H9 (cell line): ENCODE measurements at regions not wholly inside any gene's neighbourhood (a gene's known extent, or its start where the extent isn't known, plus 50 kb on each side); places are given as distances from the start of the nearest gene placed in this dataset.

Experiments used
- DNase-seq: peaks from one replicate; pipeline ENCODE4 v3.0.0-alpha.2; 2017
- H2AFZ ChIP-seq: one replicate; pipeline ENCODE4 v1.6.1; 2013; ENCODE audit warnings: mild to moderate bottlenecking, low read length, control low read depth, moderate library complexity
- H2AK5ac ChIP-seq: 2 replicates; pipeline ENCODE4 v1.6.1; 2013; ENCODE audit warnings: low read length, control low read depth, mixed read lengths; ENCODE audit not compliant: insufficient read length
- H2BK120ac ChIP-seq: one replicate; pipeline ENCODE4 v1.6.1; 2013; ENCODE audit warnings: low read depth, mild to moderate bottlenecking, low read length, control low read depth, inconsistent platforms; ENCODE audit not compliant: poor library complexity, severe bottlenecking
- H2BK12ac ChIP-seq: 2 replicates; pipeline ENCODE4 v1.6.1; 2013; ENCODE audit warnings: low read length, control low read depth, mixed read lengths, low read depth; ENCODE audit not compliant: insufficient read length
- H2BK15ac ChIP-seq: 2 replicates; pipeline ENCODE4 v1.6.1; 2013; ENCODE audit warnings: low read depth, low read length, control low read depth
- H2BK20ac ChIP-seq: one replicate; pipeline ENCODE4 v1.6.1; 2013; ENCODE audit warnings: low read depth, mild to moderate bottlenecking, low read length, control low read depth, inconsistent platforms; ENCODE audit not compliant: poor library complexity, severe bottlenecking
- H2BK5ac ChIP-seq: 2 replicates; pipeline ENCODE4 v1.6.1; 2013; ENCODE audit warnings: low read length, control low read depth, mixed read lengths; ENCODE audit not compliant: insufficient read length
- H3K14ac ChIP-seq: 2 replicates; pipeline ENCODE4 v1.6.1; 2013; ENCODE audit warnings: low read length, control low read depth; ENCODE audit not compliant: insufficient read depth
- H3K18ac ChIP-seq: 2 replicates; pipeline ENCODE4 v1.6.1; 2013; ENCODE audit warnings: low read depth, mild to moderate bottlenecking, mixed read lengths, low read length, control low read depth; ENCODE audit not compliant: insufficient read length
- H3K23ac ChIP-seq: 2 replicates; pipeline ENCODE4 v1.6.1; 2013; ENCODE audit warnings: low read length, control low read depth, mixed read lengths, low read depth; ENCODE audit not compliant: insufficient read length
- H3K23me2 ChIP-seq: 2 replicates; pipeline ENCODE4 v1.6.1; 2013; ENCODE audit warnings: low read depth, mild to moderate bottlenecking, mixed read lengths, low read length, control low read depth; ENCODE audit not compliant: insufficient read length, poor library complexity, severe bottlenecking
- H3K27ac ChIP-seq: 2 replicates; pipeline ENCODE4 v1.5.1; 2013; ENCODE audit warnings: low read length, control low read depth, mixed read lengths, low read depth; ENCODE audit not compliant: insufficient read length
- H3K27me3 ChIP-seq: 2 replicates; pipeline ENCODE4 v1.6.1; 2013; ENCODE audit warnings: low read length, control low read depth, inconsistent platforms; ENCODE audit not compliant: insufficient read depth
- H3K4ac ChIP-seq: 2 replicates; pipeline ENCODE4 v1.6.1; 2013; ENCODE audit warnings: low read depth, mild to moderate bottlenecking, control low read depth, inconsistent platforms, low read length, moderate library complexity
- H3K4me1 ChIP-seq: 2 replicates; pipeline ENCODE4 v1.6.1; 2013; ENCODE audit warnings: low read length, control low read depth, inconsistent platforms; ENCODE audit not compliant: insufficient read depth
- H3K4me2 ChIP-seq: 2 replicates; pipeline ENCODE4 v1.6.1; 2013; ENCODE audit warnings: low read length, control low read depth, mixed read lengths; ENCODE audit not compliant: insufficient read length, insufficient read depth
- H3K56ac ChIP-seq: 2 replicates; pipeline ENCODE4 v1.6.1; 2013; ENCODE audit warnings: low read depth, mild to moderate bottlenecking, mixed read lengths, low read length, control low read depth; ENCODE audit not compliant: insufficient read length
- H3K79me1 ChIP-seq: 2 replicates; pipeline ENCODE4 v1.6.1; 2013; ENCODE audit warnings: low read depth, mild to moderate bottlenecking, moderate library complexity, low read length, control low read depth, inconsistent platforms; ENCODE audit not compliant: insufficient read depth, poor library complexity, severe bottlenecking
- H3K79me2 ChIP-seq: 2 replicates; pipeline ENCODE4 v1.6.1; 2013; ENCODE audit warnings: low read length, control low read depth, inconsistent platforms; ENCODE audit not compliant: insufficient read depth
- H3K9ac ChIP-seq: 2 replicates; pipeline ENCODE4 v1.6.1; 2013; ENCODE audit warnings: low read length, control low read depth, mixed read lengths; ENCODE audit not compliant: insufficient read length; ENCODE audit errors: extremely low read depth
- H3K9me3 ChIP-seq: one replicate; pipeline ENCODE4 v1.6.1; 2013; ENCODE audit warnings: low read depth, low read length, inconsistent platforms; ENCODE audit not compliant: control insufficient read depth
- H3T11ph ChIP-seq: one replicate; pipeline ENCODE4 v1.6.1; 2013; ENCODE audit warnings: mild to moderate bottlenecking, low read length, control low read depth, inconsistent platforms
- H4K20me1 ChIP-seq: one replicate; pipeline ENCODE4 v1.6.1; 2013; ENCODE audit not compliant: control insufficient read depth, insufficient read length, insufficient read depth
- H4K5ac ChIP-seq: 2 replicates; pipeline ENCODE4 v1.6.1; 2013; ENCODE audit warnings: low read depth, mild to moderate bottlenecking, mixed read lengths, low read length, control low read depth; ENCODE audit not compliant: insufficient read length
- H4K8ac ChIP-seq: replicated peaks from 2 replicates; pipeline ENCODE4 v1.6.1; 2013; ENCODE audit warnings: low read length, control low read depth, mixed read lengths, low read depth; ENCODE audit not compliant: insufficient read length
- H4K91ac ChIP-seq: 2 replicates; pipeline ENCODE4 v1.6.1; 2013; ENCODE audit warnings: low read depth, mild to moderate bottlenecking, moderate library complexity, mixed read lengths, low read length, control low read depth; ENCODE audit not compliant: insufficient read length
- H3K27ac Mint-ChIP-seq, 3 experiments: 2 replicates in 2 of 3; 3 replicates in 1 of 3; pipeline ENCODE4 v1.8.0; 2020 to 2021; ENCODE audit warnings: mixed read lengths in 3 of 3, mild to moderate bottlenecking in 1 of 3, moderate library complexity in 1 of 3
- H3K27me3 Mint-ChIP-seq: 2 replicates; pipeline ENCODE4 v1.8.0; 2021; ENCODE audit warnings: low read depth, mild to moderate bottlenecking, moderate library complexity, mixed read lengths
- H3K36me3 Mint-ChIP-seq, 3 experiments: 2 replicates in 2 of 3; 3 replicates in 1 of 3; pipeline ENCODE4 v1.8.0; 2020 to 2021; ENCODE audit warnings: low read depth in 3 of 3, mixed read lengths in 3 of 3; ENCODE audit not compliant: insufficient read depth in 1 of 3
- H3K4me1 Mint-ChIP-seq, 2 experiments: 2 replicates each; pipeline ENCODE4 v1.8.0; 2020; ENCODE audit warnings: mixed read lengths in 2 of 2
- H3K4me3 Mint-ChIP-seq, 2 experiments: 2 replicates in 1 of 2; 3 replicates in 1 of 2; pipeline ENCODE4 v1.8.0; 2020 to 2021; ENCODE audit warnings: mild to moderate bottlenecking in 2 of 2, mixed read lengths in 2 of 2, moderate library complexity in 1 of 2
- H3K9me3 Mint-ChIP-seq, 2 experiments: 2 replicates in 1 of 2; 3 replicates in 1 of 2; pipeline ENCODE4 v1.8.0; 2020; ENCODE audit warnings: mild to moderate bottlenecking in 2 of 2, mixed read lengths in 2 of 2, moderate library complexity in 1 of 2
- WGBS: extraction: QIAGEN DNeasy Blood & Tissue Kit; methylation state at CpG from one replicate; pipeline ENCODE4 v1.1.7; 2013; ENCODE audit warnings: missing lambda C conversion rate, low lambda C conversion rate, mixed read lengths; ENCODE audit not compliant: insufficient read length; ENCODE audit errors: extremely low coverage; 5-methylcytosine and 5-hydroxymethylcytosine counted together
- TF ChIP-seq, protein P1 (sequence below): fragments of 200-600 bp; sonication (generic); conservative IDR thresholded peaks from 3 replicates; pipeline ENCODE4 v1.8.0; 2021; ENCODE audit warnings: antibody characterized with exemption, mild to moderate bottlenecking

GRCh38 chr7:67306331-67306730 lies 309.7 kb downstream of the TYW1 start:
- Mint-ChIP-seq H3K9me3 (no peaks in the 10 kb centered on the region), H3K36me3 (peaks cover 28 to 65% (median 59%) of the 10 kb centered on the region in 3 experiments; a peak in 6 of 7 replicates), H3K4me3 (no peak overlapping the region), H3K27me3 (no peaks in the 10 kb centered on the region), H3K4me1 (peaks cover 3 to 8% of the 10 kb centered on the region in 2 experiments), H3K27ac (no peak overlapping the region; a peak in 1 of 7 replicates)
- Histone ChIP-seq H2BK5ac (no peak overlapping the region), H2AFZ (no peak overlapping the region), H2AK5ac (no peak overlapping the region), H4K20me1 (no peaks in the 10 kb centered on the region), H3K4me2 (no peak overlapping the region), H3K4ac (no peak overlapping the region), H4K5ac (no peak overlapping the region), H3K27me3 (no peaks in the 10 kb centered on the region), H3K79me1 (no peaks in the 10 kb centered on the region), H4K91ac (no peak overlapping the region), H4K8ac (no peak overlapping the region), H3K9me3 (no peaks in the 10 kb centered on the region), H2BK120ac (no peak overlapping the region), H2BK12ac (no peak overlapping the region), H3K4me1 (no peaks in the 10 kb centered on the region; the same call in 1 of the 2 replicates), H2BK15ac (no peak overlapping the region), H3K23ac (no peak overlapping the region), H3K23me2 (peaks cover 3% of the 10 kb centered on the region), H3K9ac (no peak overlapping the region), H3K18ac (no peak overlapping the region), H3T11ph (no peak overlapping the region), H3K27ac (no peak overlapping the region), H3K56ac (no peak overlapping the region), H3K79me2 (no peaks in the 10 kb centered on the region), H2BK20ac (no peak overlapping the region), H3K14ac (no peak overlapping the region)
- no CpG with 5 or more reads among the region's 3 CpGs for WGBS
- DNase-seq = no peak
- TF ChIP-seq, protein P1, sequence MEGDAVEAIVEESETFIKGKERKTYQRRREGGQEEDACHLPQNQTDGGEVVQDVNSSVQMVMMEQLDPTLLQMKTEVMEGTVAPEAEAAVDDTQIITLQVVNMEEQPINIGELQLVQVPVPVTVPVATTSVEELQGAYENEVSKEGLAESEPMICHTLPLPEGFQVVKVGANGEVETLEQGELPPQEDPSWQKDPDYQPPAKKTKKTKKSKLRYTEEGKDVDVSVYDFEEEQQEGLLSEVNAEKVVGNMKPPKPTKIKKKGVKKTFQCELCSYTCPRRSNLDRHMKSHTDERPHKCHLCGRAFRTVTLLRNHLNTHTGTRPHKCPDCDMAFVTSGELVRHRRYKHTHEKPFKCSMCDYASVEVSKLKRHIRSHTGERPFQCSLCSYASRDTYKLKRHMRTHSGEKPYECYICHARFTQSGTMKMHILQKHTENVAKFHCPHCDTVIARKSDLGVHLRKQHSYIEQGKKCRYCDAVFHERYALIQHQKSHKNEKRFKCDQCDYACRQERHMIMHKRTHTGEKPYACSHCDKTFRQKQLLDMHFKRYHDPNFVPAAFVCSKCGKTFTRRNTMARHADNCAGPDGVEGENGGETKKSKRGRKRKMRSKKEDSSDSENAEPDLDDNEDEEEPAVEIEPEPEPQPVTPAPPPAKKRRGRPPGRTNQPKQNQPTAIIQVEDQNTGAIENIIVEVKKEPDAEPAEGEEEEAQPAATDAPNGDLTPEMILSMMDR = no peak
